NCI-H82 treated with DMSO at 0.1 percent for 48 hours (cell line): ENCODE measurements at regions not wholly inside any gene's neighbourhood (a gene's known extent, or its start where the extent isn't known, plus 50 kb on each side); places are given as distances from the start of the nearest gene placed in this dataset.
"Not testable (repeated sequence)": the region's sequence is repeated elsewhere in the genome, so short reads cannot be mapped to it uniquely, and the experiment has no call there.

Source experiments
- DNase-seq: peaks from one replicate; lab custom pipeline; 2025; ENCODE audit not compliant: unreplicated experiment; lab: John Stamatoyannopoulos, UW

DNA sequence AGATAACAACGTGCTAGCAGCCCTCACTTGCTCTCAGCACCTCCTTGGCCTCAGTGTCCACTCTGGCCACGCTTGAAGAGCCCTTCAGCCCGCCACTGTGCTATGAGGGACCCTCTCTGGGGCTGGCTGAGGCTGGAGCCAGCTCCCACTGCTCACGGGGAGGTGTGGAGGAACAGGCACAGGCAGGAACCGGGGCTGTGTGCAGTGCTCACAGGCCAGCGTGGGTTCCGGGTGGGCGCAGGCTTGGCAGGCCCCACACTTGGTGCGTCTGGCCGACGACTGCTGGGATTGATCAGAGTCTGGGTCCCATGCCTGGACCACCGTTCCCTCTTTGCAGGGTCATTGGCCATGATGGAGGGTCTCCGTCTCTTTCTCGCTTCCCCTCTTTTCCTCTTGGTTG, 194.3 kb upstream of the GRAMD2B start:
- DNase-seq = no peak

DNA sequence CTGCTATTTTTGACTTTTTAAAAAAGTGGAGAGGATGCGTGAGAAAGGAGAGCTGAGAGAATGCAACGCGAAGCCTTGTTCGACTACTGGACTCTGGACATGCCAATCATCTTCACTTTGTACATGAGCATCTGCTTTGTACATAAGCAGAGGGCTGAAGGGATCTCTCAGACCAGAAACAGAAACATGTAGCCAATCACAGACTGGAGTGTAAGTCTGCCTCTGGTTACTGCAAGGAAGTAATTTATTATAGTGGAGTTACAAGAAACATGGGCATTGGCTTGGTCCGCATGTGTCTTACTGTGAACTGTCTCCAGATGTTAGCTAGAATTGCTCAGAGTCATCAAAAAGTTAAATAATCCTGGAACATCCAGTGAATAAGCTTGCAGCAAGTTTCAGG, 190.0 kb upstream of the GRAMD2B start:
- no peak for DNase-seq

DNA sequence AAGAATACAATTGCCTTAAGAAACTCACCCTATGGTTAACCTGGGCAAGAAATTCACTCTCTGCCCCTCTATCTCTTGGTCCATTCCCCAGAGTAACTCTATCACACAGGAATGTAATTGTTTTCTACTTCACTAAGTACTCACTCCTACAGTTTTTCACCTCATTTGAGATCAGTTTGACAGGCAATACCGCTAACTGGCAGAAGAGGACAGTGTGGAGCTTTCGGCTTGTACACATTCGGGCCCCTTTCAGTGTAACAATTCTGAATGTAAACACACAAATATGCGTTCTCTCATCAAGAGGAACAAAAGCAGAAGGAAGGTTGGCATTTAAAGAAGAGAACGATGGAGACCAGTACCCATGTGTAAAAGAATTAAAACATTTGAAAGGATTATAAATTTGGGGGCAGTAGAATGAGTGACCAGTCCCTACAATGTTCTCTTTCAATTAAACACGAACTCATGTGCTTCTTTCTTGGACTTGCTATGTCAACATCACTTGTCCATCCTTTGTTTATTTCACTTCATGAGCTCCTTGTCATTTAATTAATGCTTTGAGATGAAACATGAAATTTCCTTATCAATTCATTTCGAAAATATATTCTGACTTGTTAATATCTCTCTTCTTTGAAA, 188.5 kb upstream of the GRAMD2B start:
- peak; percentile 47 for DNase-seq

DNA sequence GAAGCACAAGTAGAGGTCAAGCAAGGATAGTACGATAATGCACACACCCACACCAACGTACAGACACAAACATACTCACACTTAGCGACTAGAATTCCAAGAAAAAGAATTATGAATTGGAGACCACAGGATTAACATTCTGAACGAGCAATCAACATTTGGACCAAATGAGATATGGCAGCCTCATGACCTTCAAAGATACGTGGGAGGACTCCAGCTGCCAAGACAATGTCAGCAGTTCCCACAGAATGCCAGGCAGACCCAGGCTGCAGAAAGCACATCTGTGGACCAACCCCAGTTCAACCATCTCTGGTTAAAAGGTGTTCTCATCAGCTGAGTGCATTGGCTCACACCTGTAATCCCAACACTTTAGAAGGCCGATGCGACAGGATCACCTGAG, 187.6 kb upstream of the GRAMD2B start:
- no peak for DNase-seq

DNA sequence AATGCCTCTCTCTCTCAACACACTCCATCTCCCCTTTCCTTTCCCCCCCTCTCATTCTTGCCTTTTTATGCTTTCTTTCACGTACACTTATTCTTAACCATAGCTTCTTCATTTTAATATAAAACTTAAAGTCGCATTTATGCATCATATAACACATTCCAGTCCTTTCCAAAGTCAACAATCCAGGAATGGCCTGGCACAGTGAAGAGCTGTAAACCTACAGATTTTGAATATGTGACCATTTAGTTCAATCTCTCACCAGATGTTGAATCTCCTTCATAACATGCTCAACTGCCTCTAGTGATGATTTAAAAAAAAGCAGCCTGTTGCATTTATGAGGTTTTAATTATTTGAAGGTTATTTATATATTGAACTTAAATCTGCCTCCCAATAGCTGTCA, 186.2 kb upstream of the GRAMD2B start:
- DNase-seq = no peak

DNA sequence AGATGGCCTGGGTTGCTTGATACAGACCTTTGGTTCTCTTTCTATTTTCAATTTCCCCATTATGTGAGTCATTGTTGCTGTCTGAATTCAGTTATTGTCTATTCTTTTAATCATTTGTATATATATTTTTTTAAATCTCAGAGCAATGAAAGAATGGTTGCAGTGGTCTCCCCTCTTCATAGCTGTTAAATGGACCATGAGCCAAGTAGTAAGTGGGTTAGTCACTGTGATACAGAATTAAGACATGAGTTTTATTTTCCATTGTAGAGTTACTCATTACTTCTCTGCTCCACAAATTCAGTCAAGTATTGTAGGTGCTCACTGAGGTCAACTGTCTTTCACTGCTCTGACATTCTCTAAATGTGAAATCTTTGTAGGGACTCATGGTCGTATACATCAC, 174.6 kb upstream of the GRAMD2B start:
- DNase-seq = no peak

DNA sequence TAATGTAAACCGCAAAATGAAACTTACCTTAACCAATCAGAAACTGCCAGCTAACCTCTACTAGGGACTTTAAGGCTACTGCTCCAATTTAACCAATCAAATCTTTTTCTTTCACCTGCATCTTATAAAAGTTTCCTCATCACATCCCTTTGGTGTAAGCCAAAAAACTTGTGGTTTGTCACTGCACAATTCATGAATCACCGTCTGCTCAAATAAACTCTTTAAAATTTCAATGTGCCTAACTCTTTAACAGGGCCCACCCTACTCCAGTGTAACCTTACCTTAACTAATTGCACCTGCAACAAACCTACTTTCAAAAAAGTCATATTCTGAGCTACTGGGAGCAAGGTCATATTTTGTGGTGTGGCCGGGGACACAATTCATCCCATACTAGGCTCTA, 172.2 kb upstream of the GRAMD2B start:
- DNase-seq = no peak

DNA sequence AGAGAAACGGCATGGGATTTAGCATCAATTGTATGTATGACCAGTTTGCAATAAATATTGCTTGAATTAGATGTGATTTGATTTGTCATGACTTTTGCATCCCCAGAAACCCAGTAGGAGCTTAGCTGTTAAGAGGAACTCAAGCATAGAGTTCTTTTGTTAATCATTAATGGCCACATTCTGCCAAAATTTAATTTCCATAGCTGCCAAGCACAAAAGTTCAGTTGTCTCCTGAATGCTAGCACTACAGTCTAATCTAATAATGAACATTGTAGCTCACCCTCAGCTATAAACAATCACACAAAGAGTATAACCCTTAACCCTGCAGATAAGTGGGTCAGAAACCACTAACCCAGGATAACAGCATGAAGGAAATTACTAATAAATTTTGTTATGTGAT, 169.8 kb upstream of the GRAMD2B start:
- no peak for DNase-seq

DNA sequence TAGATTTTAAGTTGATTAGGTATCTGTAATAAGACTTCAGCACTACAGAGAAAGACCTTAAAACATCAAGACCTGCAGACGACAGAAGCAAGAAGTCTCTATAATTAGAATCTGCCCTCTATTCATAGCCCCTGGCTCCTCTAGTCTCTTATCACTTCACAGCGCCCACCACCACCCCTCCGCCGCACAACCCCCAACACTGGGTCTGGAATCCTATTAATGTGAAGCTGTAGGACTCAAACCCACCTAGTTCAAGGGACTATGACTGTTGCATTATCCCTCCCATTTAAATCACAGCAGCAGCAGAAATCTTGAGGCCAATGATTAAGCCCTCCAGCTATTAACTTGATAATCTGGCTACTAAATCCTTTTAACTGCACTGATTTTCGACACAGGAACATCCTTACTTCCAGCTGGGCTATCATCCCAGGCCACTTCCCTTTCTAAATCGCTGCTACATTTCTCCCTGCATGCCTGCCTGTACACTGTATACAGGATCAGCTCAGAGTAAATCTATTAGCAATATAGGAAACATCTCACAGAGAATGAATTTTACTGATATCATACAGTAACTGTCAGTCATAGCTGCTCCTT, 159.5 kb upstream of the GRAMD2B start:
- DNase-seq = peak; percentile 93

DNA sequence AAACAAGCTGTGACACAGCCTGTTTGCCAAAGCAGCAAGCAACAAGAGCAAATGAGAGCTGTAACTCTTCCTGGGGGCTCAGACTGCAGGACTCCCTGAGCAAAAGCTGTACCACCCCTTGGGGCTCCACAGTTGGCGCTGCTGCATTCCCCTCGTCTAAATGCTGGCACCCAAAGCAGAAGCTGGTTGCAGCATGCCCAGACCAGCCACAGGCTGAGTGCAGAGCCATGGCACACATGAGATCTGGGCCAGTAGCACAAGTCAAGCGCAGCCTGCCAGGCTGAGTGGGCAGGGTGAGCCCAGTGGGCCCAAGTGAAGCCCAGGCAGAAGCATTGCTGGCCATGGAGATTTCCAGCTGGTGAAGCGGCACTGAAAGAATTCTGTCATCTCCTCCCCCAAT, 157.3 kb upstream of the GRAMD2B start:
- DNase-seq = no peak

DNA sequence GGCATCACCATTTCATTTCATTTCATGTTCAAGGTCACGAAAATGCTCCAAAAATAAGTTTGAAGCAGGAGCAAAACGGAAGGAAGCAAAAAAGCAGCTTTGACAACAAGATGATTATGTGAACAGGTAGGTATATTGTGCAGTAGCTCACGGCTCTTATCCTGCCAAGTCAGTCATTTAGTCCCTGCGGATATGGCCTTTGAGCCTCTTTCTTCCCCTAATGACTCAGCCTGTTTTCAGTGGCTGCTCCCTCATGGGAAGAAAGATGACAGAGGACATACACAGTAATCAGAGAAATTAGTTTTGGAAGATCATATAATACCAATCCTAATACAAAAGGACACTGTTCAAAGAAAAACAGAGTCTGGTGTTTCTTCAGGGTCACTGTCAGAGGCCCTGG, 155.8 kb upstream of the GRAMD2B start:
- no peak for DNase-seq

DNA sequence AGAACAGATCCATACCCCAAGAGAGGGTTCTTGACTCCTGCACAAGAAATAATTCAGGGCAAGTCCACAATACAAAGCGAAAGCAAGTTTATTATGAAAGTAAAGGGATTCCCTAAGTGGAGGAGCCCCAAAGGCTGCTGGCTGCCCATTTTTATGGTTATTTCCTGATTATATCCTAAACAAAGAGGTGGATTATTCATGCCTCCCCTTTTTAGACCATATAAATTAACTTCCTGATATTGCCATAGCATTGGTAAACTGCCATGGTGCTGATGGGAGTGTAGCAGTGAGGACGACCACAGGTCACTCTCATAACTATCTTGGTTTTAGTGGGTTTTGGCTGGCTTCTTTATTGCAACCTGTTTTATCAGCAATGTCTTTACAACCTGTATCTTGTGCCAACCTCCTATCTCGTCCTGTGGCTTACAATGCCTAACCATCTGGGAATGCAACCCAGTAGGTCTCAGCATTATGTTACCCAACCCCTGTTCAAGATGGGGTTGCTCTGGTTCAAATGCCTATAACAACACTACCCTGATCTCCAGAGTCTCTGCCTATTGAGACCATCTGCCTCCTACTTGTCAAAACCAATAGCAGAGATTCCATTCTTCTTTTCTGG, 154.4 kb upstream of the GRAMD2B start:
- peak; percentile 26 for DNase-seq

DNA sequence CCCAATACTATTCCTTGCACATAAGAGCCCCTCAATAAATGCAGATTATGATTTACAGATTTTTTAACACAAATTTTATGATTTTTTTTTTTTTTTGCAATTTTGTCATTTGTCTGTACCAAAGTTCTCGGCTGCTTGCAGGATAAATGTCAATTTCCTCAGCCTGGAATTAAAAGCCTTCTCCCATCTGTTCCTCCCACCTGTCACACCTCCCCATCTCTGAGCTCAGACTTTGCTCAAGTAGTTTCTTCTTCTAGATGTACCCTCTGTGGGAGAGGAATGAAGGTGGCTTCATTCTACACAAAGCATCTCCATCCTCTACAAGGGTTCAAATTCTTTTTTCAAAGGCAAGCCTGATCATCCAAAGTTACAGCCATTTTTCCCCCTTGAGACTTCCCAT, 153.7 kb upstream of the GRAMD2B start:
- DNase-seq = peak; percentile 59

DNA sequence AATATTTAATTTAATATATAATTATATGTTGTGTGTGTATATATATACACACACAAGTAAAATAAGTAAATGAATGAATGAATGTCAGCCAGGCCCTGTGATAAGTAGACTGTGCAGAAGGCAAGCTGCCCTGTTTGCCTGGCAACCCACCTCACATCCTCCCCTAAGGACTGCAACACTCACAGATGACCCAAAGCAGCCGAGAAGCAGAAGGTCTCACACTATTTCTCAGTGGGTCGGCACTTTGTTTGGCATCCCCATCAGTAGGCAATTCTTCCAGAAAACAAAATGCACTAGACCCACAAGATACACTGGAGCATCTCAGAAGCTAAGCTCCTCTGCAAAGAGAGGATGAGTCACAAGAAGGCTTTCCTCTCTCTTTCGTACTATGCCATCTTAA, 152.1 kb upstream of the GRAMD2B start:
- DNase-seq = no peak

DNA sequence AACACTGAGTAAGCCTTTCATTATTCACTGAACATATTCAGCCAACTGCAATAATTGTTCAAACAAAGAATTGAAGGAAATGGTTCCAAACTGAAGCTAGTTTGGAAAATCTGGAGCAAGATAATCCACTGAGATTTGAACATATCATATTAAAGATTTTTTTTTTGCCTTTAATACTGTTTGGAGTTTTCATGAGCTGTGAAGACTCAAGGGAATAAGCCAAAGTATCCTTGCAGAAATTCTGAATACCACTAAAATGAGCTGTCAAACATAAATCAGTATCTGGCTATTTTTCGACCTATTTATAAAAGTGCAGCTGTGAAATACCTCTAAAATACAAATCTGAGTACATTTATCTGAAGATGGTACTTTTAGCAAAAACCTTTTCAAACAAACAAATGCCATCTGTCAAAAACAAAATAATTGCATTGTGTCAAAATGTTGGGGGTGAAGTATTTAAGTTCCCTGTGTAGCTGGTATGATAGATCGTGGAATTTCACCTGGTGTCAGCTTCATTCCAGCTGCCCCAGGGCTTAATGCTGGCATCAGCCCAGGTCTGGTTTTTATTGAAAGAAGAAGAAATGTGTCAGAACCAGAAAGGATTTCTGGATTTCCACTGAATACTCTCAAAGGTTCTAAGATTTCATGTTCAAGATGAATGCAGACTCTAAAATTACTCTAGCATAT, 149.0 kb upstream of the GRAMD2B start:
- no peak for DNase-seq

DNA sequence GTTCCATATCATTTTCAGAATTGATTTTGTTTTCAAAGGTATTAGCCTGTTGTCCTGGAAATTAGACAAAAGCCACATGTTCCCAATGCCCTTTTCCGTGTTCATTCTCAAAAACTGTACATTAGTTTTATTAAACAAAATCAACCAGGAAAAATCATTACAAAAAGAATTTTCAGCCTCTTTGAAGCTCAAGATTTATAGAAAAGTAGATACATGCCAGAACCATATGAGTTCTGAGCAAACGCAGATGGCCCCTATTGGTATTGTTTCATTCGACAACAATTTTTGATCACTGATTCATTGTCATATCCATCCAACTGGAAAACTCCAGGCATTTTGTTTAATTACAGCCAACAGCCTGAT, 148.5 kb upstream of the GRAMD2B start:
- no peak for DNase-seq

DNA sequence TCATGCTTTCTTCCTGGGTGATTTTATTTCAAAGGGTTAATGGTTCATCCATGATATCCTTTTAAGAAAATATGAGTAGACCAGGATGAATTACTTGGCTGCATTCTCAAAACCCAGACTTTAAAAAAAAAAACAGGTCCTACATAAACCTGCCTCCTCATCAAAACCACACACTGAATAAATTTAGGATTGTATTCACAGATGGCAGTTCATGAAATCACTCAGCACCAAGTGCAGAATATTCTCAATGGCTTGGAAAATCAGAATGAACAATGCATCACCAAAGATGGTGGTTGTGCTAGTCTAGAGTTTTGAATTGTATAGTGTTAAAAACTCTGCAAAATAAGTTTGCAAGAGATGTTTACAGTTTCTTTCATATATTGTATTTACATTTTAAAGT, 145.4 kb upstream of the GRAMD2B start:
- DNase-seq = no peak

DNA sequence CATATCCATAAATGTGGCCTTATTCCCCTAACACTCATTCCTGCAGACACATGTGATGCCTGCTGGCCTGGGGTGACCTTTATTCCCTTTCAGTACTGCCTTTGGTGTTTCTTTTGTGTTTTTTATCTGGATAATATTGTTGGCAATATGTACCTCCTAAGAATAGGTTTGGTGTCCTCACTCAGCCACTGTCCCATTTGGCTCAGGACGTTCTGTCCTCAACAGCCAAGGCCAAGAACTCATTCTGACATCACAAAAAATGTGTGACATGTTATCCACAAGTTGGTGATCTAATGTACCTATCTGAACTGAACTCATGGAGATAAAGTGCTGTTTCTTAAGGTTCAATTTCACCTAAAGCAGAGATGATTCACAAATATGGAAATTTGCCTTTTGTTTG, 142.9 kb upstream of the GRAMD2B start:
- DNase-seq = no peak

DNA sequence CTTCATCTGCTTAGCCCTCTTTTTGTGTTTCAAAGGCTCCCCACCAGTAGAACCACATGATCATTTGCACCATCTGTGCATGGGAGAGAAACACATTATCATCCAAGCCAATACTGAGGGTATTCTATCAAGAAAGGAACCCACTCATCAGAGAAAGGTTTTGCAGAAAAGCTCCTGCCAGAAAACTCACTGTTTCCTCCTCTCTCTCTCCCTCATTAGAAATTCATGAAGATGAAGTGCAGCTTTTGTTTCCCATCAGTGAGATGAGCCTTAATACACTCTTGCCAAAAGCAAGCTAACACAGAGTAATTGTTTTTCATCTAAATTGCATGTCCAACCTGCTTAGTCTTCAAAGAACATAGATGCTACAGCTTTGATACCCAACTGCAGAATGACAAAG, 142.4 kb upstream of the GRAMD2B start:
- DNase-seq = no peak

DNA sequence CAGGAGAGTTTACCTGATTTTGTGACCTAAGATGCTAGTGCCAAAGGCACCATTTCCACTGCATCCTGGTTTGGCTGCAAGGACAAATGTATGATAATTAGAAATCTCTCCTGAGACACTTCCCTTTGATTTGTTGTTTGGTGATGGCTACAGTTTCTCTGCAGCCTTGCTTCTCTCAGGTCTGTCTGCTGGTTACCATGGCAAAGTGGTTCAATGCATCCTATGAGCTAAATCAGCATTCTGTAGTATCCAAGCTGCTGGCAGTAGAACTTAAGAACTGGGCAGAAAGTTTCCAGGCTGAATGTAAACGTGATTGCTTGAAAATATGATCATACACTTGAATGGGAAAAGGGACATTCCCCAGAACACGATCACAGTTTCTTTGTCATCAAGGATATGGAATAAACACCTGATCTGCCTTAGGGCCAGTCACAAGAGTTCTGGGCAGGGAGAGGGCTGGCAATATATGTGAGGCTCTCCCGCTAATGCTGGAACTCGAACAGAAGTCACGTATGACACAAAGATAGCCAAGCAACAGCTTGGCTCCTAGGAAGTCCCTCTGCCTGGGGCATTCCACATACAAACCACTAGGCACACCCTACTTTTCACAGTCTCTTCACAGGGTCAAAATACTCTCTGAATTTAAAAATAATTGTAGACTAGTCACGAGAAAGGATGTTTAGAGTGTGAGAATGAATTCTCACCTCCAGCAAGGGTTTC, 138.1 kb upstream of the GRAMD2B start:
- no peak for DNase-seq

DNA sequence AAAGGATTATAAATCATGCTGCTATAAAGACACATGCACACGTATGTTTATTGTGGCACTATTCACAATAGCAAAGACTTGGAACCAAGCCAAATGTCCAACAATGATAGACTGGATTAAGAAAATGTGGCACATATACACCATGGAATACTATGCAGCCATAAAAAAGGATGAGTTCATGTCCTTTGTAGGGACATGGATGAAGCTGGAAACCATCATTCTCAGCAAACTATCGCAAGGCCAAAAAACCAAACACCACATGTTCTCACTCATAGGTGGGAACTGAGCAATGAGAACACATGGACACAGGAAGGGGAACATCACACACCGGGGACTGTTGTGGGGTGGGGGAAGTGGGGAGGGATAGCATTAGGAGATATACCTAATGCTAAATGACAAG, 127.1 kb upstream of the GRAMD2B start:
- not testable (repeated sequence) for DNase-seq

DNA sequence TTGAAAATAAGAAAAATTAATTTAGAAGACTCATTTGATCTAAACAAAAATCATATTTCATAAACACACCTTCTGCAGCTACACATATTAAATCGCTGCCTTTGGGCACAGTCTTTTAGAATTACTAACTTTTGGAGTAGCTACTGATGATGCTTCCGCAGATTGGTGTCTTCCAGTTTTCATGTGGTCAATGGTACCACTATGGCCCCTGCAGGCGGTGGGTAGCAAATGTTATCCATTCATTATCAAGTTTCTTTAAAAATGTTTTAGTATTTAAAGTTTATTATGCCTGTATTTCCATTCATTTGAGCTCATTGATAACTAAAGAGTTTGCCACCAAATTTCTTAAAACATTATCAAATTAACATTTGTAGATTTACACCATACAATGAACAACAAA, 122.9 kb upstream of the GRAMD2B start:
- no peak for DNase-seq
